IMR-90 (cell line): ENCODE measurements at regions not wholly inside any gene's neighbourhood (a gene's known extent, or its start where the extent isn't known, plus 50 kb on each side); places are given as distances from the start of the nearest gene placed in this dataset.

ENCODE experiments used
- ATAC-seq: fragments of 200-7000 bp; cut with Tn5 transposase; 2 replicates; pipeline ENCODE4 v1.9.1; 2020; ENCODE audit warnings: low read depth, mild to moderate bottlenecking, moderate library complexity
- BruUV-seq: library from RNA; stranded (reverse); fragments of 400-500 nt; replicated peaks from 2 replicates; lab custom pipeline; 2021; lab: Mats Ljungman, UMichigan
- CTCF ChIA-PET: fragments of 300-600 bp; formaldehyde crosslinking; extraction: SDS; loops from one replicate; lab custom pipeline; 2021; ENCODE audit warnings: antibody characterized with exemption; lab: Yijun Ruan, JAX
- POLR2A ChIA-PET: fragments of 300-600 bp; sonication (Branson Sonifier 250); formaldehyde crosslinking; loops from one replicate; lab custom pipeline; 2022; ENCODE audit warnings: antibody characterized with exemption; ENCODE audit not compliant: unreplicated experiment; lab: Charles Lee
- DNase-seq: peaks from one replicate; pipeline ENCODE4 v3.0.0; 2013
- H2AFZ ChIP-seq: replicated peaks from 2 replicates; pipeline ENCODE3; 2013; ENCODE audit warnings: low read length, mild to moderate bottlenecking; ENCODE audit not compliant: poor library complexity
- H2AK5ac ChIP-seq: 2 replicates; pipeline ENCODE4 v1.6.1; 2013; ENCODE audit warnings: low read depth, low read length, inconsistent platforms
- H2AK9ac ChIP-seq: replicated peaks from 2 replicates; pipeline ENCODE3; 2013; ENCODE audit warnings: mild to moderate bottlenecking, low read depth, low read length, moderate library complexity; ENCODE audit not compliant: poor library complexity
- H2BK120ac ChIP-seq: 2 replicates; pipeline ENCODE4 v1.6.1; 2013; ENCODE audit warnings: low read depth, low read length, inconsistent platforms
- H2BK15ac ChIP-seq: 3 replicates; pipeline ENCODE4 v1.6.1; 2013; ENCODE audit warnings: low read depth, low read length, inconsistent platforms
- H2BK20ac ChIP-seq: 2 replicates; pipeline ENCODE4 v1.6.1; 2013; ENCODE audit warnings: low read depth, mild to moderate bottlenecking, inconsistent platforms, low read length, moderate library complexity
- H2BK5ac ChIP-seq: 2 replicates; pipeline ENCODE4 v1.6.1; 2013; ENCODE audit warnings: mild to moderate bottlenecking, low read depth, low read length, inconsistent platforms; ENCODE audit not compliant: poor library complexity, severe bottlenecking
- H3K14ac ChIP-seq: replicated peaks from 2 replicates; pipeline ENCODE4 v1.6.1; 2013; ENCODE audit warnings: low read depth, low read length, inconsistent platforms
- H3K18ac ChIP-seq: 2 replicates; pipeline ENCODE4 v1.6.1; 2013; ENCODE audit warnings: low read depth, low read length, control low read depth
- H3K23ac ChIP-seq: 2 replicates; pipeline ENCODE4 v1.6.1; 2013; ENCODE audit warnings: low read depth, low read length, inconsistent platforms
- H3K27ac ChIP-seq: 2 replicates; pipeline ENCODE4 v1.5.1; 2013; ENCODE audit warnings: mild to moderate bottlenecking, control low read depth, low read length; ENCODE audit not compliant: insufficient read depth
- H3K27me3 ChIP-seq: 2 replicates; pipeline ENCODE4 v1.6.1; 2013; ENCODE audit warnings: low read length; ENCODE audit not compliant: control insufficient read depth, insufficient read depth
- H3K36me3 ChIP-seq: 2 replicates; pipeline ENCODE4 v1.6.1; 2013; ENCODE audit warnings: low read length, mixed read lengths; ENCODE audit not compliant: control insufficient read depth, insufficient read depth
- H3K4ac ChIP-seq: 2 replicates; pipeline ENCODE4 v1.6.1; 2013; ENCODE audit warnings: low read depth, low read length, inconsistent platforms
- H3K4me1 ChIP-seq: 2 replicates; pipeline ENCODE4 v1.6.1; 2013; ENCODE audit warnings: low read length, mixed read lengths; ENCODE audit not compliant: control insufficient read depth, insufficient read depth
- H3K4me2 ChIP-seq: 2 replicates; pipeline ENCODE4 v1.6.1; 2013; ENCODE audit warnings: low read depth, mild to moderate bottlenecking, control low read depth, low read length, moderate library complexity
- H3K4me3 ChIP-seq: 2 replicates; pipeline ENCODE4 v1.5.1; 2013; ENCODE audit warnings: low read depth, mild to moderate bottlenecking, control low read depth, low read length, moderate library complexity; ENCODE audit not compliant: insufficient read depth
- H3K56ac ChIP-seq: 2 replicates; pipeline ENCODE4 v1.6.1; 2013; ENCODE audit warnings: low read length, inconsistent platforms; ENCODE audit not compliant: insufficient read depth; ENCODE audit errors: extremely low read depth
- H3K79me1 ChIP-seq, 2 experiments: 2 replicates each; pipeline ENCODE4 v1.6.1; 2013; ENCODE audit warnings: low read length in 2 of 2, inconsistent platforms in 1 of 2, low read depth in 1 of 2
- H3K9ac ChIP-seq: 2 replicates; pipeline ENCODE4 v1.6.1; 2013; ENCODE audit warnings: low read depth, low read length, control low read depth
- H3K9me1 ChIP-seq: 2 replicates; pipeline ENCODE4 v1.6.1; 2013; ENCODE audit warnings: low read length, inconsistent platforms; ENCODE audit not compliant: insufficient read depth
- H3K9me3 ChIP-seq: 2 replicates; pipeline ENCODE4 v1.6.1; 2013; ENCODE audit warnings: low read length; ENCODE audit not compliant: control insufficient read depth, insufficient read depth
- H4K20me1 ChIP-seq: 2 replicates; pipeline ENCODE4 v1.6.1; 2013; ENCODE audit warnings: low read length, inconsistent platforms; ENCODE audit not compliant: insufficient read depth
- H4K5ac ChIP-seq: 2 replicates; pipeline ENCODE4 v1.6.1; 2013; ENCODE audit warnings: mild to moderate bottlenecking, low read depth, low read length, control low read depth
- H4K8ac ChIP-seq, 2 experiments: 2 replicates each; pipeline ENCODE4 v1.6.1; 2013; ENCODE audit warnings: low read depth in 2 of 2, low read length in 2 of 2, control low read depth in 1 of 2, inconsistent platforms in 1 of 2
- H4K91ac ChIP-seq: 2 replicates; pipeline ENCODE4 v1.6.1; 2013; ENCODE audit warnings: low read depth, low read length, inconsistent platforms; ENCODE audit not compliant: insufficient read depth
- BHLHE40 ChIP-seq: fragments of 150-350 bp; IDR thresholded peaks from 2 replicates; pipeline ENCODE4 v1.6.1; 2016; ENCODE audit warnings: mild to moderate bottlenecking, low read depth, low read length
- CEBPB ChIP-seq: IDR thresholded peaks from 2 replicates; pipeline ENCODE4 v1.6.1; 2012; ENCODE audit warnings: low read depth, low read length, improper control_type of control experiment
- CHD1 ChIP-seq: IDR thresholded peaks from 2 replicates; pipeline ENCODE4 v1.6.1; 2012; ENCODE audit warnings: low read depth, low read length, improper control_type of control experiment
- MAFK ChIP-seq: IDR thresholded peaks from 2 replicates; pipeline ENCODE4 v1.6.1; 2012; ENCODE audit warnings: low read depth, low read length, improper control_type of control experiment
- MAZ ChIP-seq: IDR thresholded peaks from 2 replicates; pipeline ENCODE4 v1.6.1; 2012; ENCODE audit warnings: low read depth, mild to moderate bottlenecking, low read length, improper control_type of control experiment, moderate library complexity, borderline replicate concordance
- RCOR1 ChIP-seq: IDR thresholded peaks from 2 replicates; pipeline ENCODE4 v1.6.1; 2012; ENCODE audit warnings: mild to moderate bottlenecking, low read length, improper control_type of control experiment; ENCODE audit not compliant: insufficient replicate concordance
- RFX5 ChIP-seq: IDR thresholded peaks from 2 replicates; pipeline ENCODE4 v1.8.0; 2012; ENCODE audit warnings: low read depth, mild to moderate bottlenecking, low read length, moderate library complexity
- SMC3 ChIP-seq: fragments of 150-350 bp; IDR thresholded peaks from 2 replicates; pipeline ENCODE4 v1.6.1; 2016; ENCODE audit warnings: low read depth, mild to moderate bottlenecking, antibody characterized with exemption, low read length, moderate library complexity
- WGBS, 2 experiments: methylation state at CpG; one replicate each; pipeline versions ENCODE4 v1.1.5 to v1.1.7; 2013; ENCODE audit warnings: missing lambda C conversion rate in 2 of 2; ENCODE audit not compliant: insufficient read length in 1 of 2; ENCODE audit errors: extremely low coverage in 2 of 2; 5-methylcytosine and 5-hydroxymethylcytosine counted together
- dilution Hi-C: fragments of 300-500 bp; cut with HindIII; formaldehyde crosslinking; loops from one replicate; pipeline ENCODE4 v1.14.3; 2018; ENCODE audit warnings: low sequenced_read_pairs; ENCODE audit not compliant: unreplicated experiment
- in situ Hi-C: fragments of 300-500 bp; cut with MboI; formaldehyde crosslinking; loops from 3 replicates; pipeline ENCODE4 v1.14.3; 2019; ENCODE audit warnings: low sequenced_read_pairs, inconsistent platforms, mixed read lengths
- intact Hi-C: fragments of 100-400 bp; cut with micrococcal nuclease; formaldehyde crosslinking; loops from 2 replicates; pipeline ENCODE4 v1.10.0; 2022
- TF ChIP-seq, protein P1 (sequence below): fragments of 150-350 bp; IDR thresholded peaks from 2 replicates; pipeline ENCODE4 v1.6.1; 2016; ENCODE audit warnings: low read depth, mild to moderate bottlenecking, low read length, moderate library complexity, borderline replicate concordance
- TF ChIP-seq, protein P2 (sequence below): conservative IDR thresholded peaks from 2 replicates; pipeline ENCODE4 v1.5.1; 2012; ENCODE audit warnings: mild to moderate bottlenecking, low read depth, low read length, improper control_type of control experiment

DNA sequence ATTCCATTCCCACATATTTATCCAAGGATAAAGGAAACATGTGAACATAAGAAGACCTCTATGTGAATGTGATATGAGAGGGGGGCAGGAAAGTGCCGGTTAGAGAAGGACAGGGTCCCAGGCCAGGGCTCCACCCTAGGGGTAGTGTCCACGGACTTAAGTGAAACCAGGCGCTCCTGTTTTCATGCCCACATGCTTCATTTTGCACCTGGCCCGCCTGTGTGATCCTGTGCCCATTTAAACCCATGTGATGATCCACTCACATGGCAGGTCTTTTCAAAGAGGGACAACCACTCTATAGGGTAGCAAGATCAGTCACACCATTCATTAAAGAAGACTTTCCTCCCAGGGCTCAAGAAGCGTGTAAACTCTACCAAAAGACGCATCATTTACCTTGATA lies 865.3 kb upstream of the GJE1 start:
- no peak for ATAC-seq
- no peak for TF ChIP-seq CEBPB
- no peak for TF ChIP-seq RCOR1
- TF ChIP-seq SMC3, result no peak
- TF ChIP-seq BHLHE40, result no peak
- TF ChIP-seq MAFK, result no peak
- TF ChIP-seq RFX5, result no peak
- TF ChIP-seq, protein P1, sequence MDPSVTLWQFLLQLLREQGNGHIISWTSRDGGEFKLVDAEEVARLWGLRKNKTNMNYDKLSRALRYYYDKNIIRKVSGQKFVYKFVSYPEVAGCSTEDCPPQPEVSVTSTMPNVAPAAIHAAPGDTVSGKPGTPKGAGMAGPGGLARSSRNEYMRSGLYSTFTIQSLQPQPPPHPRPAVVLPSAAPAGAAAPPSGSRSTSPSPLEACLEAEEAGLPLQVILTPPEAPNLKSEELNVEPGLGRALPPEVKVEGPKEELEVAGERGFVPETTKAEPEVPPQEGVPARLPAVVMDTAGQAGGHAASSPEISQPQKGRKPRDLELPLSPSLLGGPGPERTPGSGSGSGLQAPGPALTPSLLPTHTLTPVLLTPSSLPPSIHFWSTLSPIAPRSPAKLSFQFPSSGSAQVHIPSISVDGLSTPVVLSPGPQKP, result no peak
- TF ChIP-seq, protein P2, sequence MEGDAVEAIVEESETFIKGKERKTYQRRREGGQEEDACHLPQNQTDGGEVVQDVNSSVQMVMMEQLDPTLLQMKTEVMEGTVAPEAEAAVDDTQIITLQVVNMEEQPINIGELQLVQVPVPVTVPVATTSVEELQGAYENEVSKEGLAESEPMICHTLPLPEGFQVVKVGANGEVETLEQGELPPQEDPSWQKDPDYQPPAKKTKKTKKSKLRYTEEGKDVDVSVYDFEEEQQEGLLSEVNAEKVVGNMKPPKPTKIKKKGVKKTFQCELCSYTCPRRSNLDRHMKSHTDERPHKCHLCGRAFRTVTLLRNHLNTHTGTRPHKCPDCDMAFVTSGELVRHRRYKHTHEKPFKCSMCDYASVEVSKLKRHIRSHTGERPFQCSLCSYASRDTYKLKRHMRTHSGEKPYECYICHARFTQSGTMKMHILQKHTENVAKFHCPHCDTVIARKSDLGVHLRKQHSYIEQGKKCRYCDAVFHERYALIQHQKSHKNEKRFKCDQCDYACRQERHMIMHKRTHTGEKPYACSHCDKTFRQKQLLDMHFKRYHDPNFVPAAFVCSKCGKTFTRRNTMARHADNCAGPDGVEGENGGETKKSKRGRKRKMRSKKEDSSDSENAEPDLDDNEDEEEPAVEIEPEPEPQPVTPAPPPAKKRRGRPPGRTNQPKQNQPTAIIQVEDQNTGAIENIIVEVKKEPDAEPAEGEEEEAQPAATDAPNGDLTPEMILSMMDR, result no peak
- TF ChIP-seq CHD1, result no peak
- no peak for TF ChIP-seq MAZ
- no CpG with 5 or more reads among the region's 6 CpGs for WGBS, 2 experiments

More for the DNA sequence above, 865.3 kb upstream of the GJE1 start:
- Histone ChIP-seq H3K9ac (no peak overlapping the region), H2BK5ac (no peak overlapping the region), H2AK5ac (no peak overlapping the region), H3K14ac (no peak overlapping the region), H3K4me2 (no peak overlapping the region), H3K18ac (no peak overlapping the region), H2AK9ac (no peak overlapping the region), H3K9me3 (peaks cover 2% of the 10 kb centered on the region; the same call in 1 of the 2 replicates), H3K27ac (no peak overlapping the region), H2AFZ (no peak overlapping the region), H3K23ac (no peak overlapping the region), H3K36me3 (no peaks in the 10 kb centered on the region), H2BK15ac (no peak overlapping the region), H4K20me1 (no peaks in the 10 kb centered on the region), H4K8ac (no peak overlapping the region), H4K91ac (no peak overlapping the region), H3K4ac (no peak overlapping the region), H3K4me3 (no peak overlapping the region), H2BK120ac (no peak overlapping the region), H3K4me1 (peaks cover 2% of the 10 kb centered on the region; the same call in 1 of the 2 replicates), H3K27me3 (no peaks in the 10 kb centered on the region), H2BK20ac (no peak overlapping the region), H4K5ac (no peak overlapping the region), H3K79me1 (no peaks in the 10 kb centered on the region), H3K56ac (no peak overlapping the region), H3K9me1 (no peaks in the 10 kb centered on the region)
- in situ Hi-C loops (no loop called here), dilution Hi-C loops (no loop called here), intact Hi-C loops (no loop called here)
- ChIA-PET CTCF (no interaction called here), POLR2A (no interaction called here)
- no peak for DNase-seq
- no TSS peak for BruUV-seq
